Vagina (tissue), 2 donors: ENCODE measurements at regions not wholly inside any gene's neighbourhood (a gene's known extent, or its start where the extent isn't known, plus 50 kb on each side); places are given as distances from the start of the nearest gene placed in this dataset.
"Not testable (repeated sequence)": the region's sequence is repeated elsewhere in the genome, so short reads cannot be mapped to it uniquely, and the experiment has no call there.

ENCODE experiments used
- DNase-seq, 2 donors: peaks; one replicate each; pipeline ENCODE4 v3.0.0-alpha.2; 2017; ENCODE audit errors: extremely low spot score in 2 of 2
- H3K27ac ChIP-seq: fragments of 200-600 bp; sonication (generic); one replicate; pipeline ENCODE4 v1.5.1; 2019
- H3K27me3 ChIP-seq: fragments of 200-600 bp; sonication (generic); one replicate; pipeline ENCODE4 v1.5.1; 2019
- H3K36me3 ChIP-seq, 2 donors: fragments of 200-600 bp; sonication (generic); one replicate each; pipeline ENCODE4 v1.5.1; 2017 to 2019
- H3K4me1 ChIP-seq: fragments of 200-600 bp; sonication (generic); one replicate; pipeline ENCODE4 v1.5.1; 2019
- H3K4me3 ChIP-seq, 2 donors: fragments of 200-600 bp; sonication (generic); 1 replicate in 1 of 2; 2 replicates in 1 of 2; pipeline ENCODE4 v1.5.1; 2016 to 2019
- H3K9me3 ChIP-seq: fragments of 200-600 bp; sonication (generic); one replicate; pipeline ENCODE4 v1.5.1; 2019
- intact Hi-C: fragments of 100-400 bp; cut with DNase I; formaldehyde crosslinking; loops from one replicate; pipeline ENCODE4 v1.15.1; 2023

DNA sequence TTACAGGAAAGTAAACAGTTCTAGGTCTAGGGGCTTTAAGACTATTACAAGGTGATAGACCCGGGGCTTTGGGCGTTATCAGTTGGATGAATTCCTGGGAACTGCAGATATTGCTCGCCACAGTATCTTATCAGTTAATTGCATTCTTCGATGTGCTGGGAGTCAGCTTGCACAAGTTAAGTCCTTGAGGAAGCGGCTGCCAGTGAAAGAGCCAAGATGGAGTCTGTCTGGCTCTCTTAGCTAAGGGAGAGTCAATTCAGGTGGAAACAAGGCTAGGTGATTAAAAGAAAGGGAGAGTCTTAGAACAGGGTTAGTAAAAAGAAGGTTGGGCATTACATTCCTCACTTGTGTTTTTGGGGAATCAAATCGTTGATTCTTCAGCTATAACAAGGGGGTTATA is 130.6 kb upstream of the ZNF195 start:
- H3K27me3 ChIP-seq, DNase-seq, intact Hi-C loops, H3K4me1 ChIP-seq, H3K27ac ChIP-seq, H3K4me3 ChIP-seq, H3K9me3 ChIP-seq, H3K36me3 ChIP-seq: not testable (repeated sequence)

DNA sequence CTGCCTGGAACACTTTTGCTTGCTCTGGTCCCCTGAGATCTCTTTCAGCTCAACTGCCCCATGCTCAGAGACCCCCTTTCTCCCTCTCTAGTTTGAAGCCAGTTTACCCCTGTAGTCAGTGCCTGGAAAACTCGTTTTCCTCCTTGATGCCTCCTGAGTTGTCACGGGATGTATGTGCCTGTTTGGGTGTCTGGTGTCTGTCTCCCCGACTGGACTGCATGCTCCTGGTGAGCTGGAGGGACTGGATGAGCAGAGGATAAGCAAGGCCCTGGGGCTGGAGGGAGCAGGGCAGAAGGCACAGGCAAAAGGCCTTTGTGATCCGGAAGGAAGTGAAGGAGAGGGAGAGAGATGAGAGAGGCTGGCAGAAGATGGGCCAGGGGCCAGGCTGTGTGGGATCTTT is 120.3 kb upstream of the ZNF195 start:
- H3K4me1 ChIP-seq, H3K9me3 ChIP-seq, H3K36me3 ChIP-seq, H3K4me3 ChIP-seq, intact Hi-C loops, DNase-seq, H3K27ac ChIP-seq, H3K27me3 ChIP-seq: not testable (repeated sequence)

DNA sequence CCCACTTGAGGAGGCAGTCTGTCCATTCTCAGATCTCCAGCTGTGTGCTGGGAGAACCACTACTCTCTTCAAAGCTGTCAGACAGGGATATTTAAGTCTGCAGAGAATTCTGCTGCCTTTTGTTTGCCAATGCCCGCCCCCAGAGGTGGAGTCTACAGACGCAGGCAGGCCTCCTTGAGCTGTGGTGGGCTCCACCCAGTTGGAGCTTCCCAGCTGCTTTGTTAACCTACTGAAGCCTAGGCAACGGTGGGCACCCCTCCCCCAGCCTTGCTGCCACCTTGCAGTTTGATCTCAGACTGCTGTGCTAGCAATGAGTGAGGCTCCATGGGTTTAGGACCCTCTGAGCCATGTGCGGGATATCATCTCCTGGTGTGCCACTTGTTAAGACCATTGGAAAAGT is 119.4 kb upstream of the ZNF195 start:
- H3K36me3 ChIP-seq, H3K9me3 ChIP-seq, H3K4me1 ChIP-seq, H3K4me3 ChIP-seq, DNase-seq, H3K27me3 ChIP-seq, intact Hi-C loops, H3K27ac ChIP-seq: not testable (repeated sequence)

DNA sequence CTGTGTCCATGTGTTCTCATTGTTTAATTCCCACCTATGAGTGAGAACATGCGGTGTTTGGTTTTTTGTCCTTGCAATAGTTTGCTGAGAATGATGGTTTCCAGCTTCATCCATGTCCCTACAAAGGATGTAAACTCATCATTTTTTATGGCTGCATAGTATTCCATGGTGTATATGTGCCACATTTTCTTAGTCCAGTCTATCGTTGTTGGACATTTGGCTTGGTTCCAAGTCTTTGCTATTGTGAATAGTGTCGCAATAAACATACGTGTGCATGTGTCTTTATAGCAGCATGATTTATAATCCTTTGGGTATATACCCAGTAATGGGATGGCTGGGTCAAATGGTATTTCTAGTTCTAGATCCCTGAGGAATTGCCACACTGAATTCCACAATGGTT is 114.2 kb upstream of the ZNF195 start:
- H3K4me3 ChIP-seq, H3K4me1 ChIP-seq, H3K36me3 ChIP-seq, DNase-seq, H3K27me3 ChIP-seq, H3K9me3 ChIP-seq, intact Hi-C loops, H3K27ac ChIP-seq: not testable (repeated sequence)

DNA sequence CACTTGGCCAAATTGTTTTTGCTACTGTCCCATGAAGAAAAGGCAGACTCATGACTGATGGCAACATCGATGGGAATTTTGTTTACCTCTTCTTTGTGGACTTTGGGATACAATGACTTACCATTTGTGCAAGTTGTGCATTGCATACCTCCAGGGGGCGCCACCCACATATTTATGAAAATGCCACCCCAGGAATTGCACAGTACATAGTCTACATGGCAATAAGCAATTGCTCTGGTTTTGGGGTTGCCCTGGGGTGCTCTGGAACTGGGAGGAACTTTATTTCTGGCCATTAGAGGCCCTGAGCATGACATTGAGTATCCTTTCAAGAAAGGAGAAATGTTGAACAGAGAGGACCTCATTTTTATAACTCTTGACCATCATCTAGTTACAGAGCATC is 109.1 kb upstream of the ZNF195 start:
- H3K36me3 ChIP-seq, H3K9me3 ChIP-seq, H3K27ac ChIP-seq, H3K4me3 ChIP-seq, H3K27me3 ChIP-seq, H3K4me1 ChIP-seq, DNase-seq, intact Hi-C loops: not testable (repeated sequence)

DNA sequence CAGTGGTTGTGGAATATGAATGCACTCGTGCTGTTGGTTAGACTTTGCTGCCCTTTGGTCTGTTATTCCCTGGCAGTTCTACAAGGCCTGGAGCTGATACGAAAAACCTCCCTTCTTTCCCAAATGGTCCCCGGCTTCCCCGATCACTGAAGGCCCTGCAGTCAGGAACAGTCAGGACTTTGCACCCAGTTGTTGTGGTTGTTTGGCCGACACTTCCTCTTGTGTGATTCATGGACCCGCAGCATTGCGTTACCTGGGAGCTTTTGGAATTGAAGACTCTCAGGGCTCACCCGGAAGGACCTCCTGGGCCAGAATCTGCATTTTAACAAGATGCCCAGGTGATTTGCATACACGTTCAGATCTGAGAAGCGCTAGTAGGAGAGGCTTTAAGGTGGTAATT is 106.8 kb upstream of the ZNF195 start:
- intact Hi-C loops, H3K4me3 ChIP-seq, H3K4me1 ChIP-seq, H3K27ac ChIP-seq, H3K27me3 ChIP-seq, H3K9me3 ChIP-seq, DNase-seq, H3K36me3 ChIP-seq: not testable (repeated sequence)

DNA sequence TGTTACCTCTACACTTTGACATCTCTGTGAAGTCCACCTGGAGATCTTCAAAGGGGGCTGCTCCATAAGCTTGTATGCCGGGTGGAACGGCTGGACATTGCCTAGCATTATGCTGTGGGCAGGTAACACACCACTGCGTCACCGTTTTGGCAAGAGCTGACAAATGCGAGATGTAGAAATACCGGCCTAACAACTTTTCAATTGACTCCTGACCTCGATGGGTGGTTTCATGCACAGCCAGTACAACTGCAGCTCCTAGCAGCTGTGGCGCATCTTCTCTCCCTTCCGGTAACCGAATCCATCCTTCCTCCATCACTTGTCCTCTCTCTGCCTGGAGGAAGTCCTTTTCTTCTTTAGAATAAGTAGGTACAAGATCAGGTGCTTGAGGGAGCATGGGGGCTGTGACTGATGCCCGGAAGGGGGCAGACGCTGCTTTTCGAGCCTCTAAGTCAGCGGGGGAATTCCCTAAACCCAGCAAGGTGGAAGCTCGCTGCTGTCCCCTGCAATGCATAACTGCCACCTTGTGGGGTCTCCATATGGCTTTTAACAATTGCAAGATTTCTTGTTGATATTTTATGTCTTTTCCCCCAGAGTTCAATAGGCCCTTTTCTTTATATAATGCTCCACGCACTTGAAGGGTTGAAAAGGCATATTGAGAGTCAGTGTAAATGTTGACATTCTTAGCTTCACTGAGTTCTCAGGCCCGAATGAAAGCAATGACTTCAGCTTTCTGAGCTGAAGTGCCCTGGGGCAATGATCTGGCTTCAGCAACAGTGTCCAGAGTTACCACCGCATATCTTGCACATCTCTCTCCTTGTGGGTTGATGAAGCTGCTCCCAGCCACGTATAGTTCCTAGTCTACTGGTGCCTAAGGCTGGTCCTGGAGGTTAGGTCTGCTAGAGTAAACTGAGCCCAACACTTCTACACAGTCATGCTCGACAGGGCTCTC is 98.3 kb upstream of the ZNF195 start:
- H3K36me3 ChIP-seq, intact Hi-C loops, H3K27me3 ChIP-seq, H3K4me1 ChIP-seq, H3K9me3 ChIP-seq, DNase-seq: not testable (repeated sequence)
- Histone ChIP-seq H3K27ac (peak overlapping the region; percentile 48), H3K4me3 (peak overlapping the region in 1 of 2 donors; percentile 15)

DNA sequence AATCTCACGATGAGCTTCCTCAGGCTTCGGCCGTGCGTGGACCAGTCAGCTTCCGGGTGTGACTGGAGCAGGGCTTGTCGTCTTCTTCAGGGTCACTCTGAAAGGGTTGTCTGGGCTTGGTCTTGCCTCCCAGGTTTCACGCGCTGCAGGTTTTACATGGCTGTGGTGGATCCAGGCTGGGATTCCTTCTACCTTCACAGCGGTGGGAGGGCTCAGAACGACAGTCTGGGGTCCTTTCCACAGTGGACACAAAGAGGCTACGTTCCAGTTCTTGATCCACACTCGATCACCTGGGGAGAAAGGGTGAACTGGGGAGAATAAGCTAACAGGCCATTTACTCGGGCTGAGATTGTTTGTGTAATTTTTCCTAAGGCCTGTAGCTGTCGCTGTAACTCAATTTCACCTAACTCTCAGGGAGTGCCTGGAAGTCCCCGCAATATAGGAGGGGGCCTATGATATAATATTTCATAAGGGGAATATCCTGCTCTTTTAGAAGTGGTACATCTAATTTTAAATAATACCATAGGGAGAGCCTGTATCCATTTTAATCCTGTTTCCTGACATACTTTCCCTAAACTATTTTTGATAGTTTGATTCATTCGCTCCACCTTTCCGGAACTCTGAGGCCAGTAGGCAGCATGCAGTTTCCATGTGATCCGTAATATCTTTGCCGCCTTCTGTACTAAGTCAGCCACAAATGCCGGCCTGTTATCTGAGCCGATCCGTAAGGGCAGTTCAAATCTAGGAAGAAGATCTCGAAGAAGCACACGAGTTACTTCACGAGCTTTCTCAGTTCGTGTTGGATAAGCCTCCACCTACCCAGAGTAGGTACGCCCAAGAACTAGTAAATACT is 97.4 kb upstream of the ZNF195 start:
- peak overlapping the region; percentile 48 for H3K27ac ChIP-seq
- H3K36me3 ChIP-seq, H3K4me1 ChIP-seq, intact Hi-C loops, DNase-seq, H3K9me3 ChIP-seq, H3K27me3 ChIP-seq: not testable (repeated sequence)
- H3K4me3 ChIP-seq = peak overlapping the region in 1 of 2 donors; percentile 15

DNA sequence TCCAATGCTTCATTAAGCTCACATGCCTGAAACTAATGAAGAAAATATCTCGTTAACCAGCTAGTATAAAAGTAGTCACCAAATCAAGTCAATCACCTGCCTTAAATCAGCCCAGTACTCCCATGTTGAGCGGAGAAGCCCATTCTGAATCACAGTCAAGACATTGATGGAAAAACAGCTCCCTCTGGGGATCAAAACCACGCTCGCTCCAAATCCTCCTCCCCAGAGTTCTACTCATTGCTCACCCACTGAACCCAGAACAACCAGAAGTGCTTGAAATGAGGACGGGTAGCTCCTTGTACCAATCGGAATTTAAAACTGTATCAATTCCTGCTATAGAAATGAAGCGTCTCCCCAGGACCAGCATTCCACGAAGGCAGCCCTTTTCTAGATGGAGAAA is 90.0 kb upstream of the ZNF195 start:
- H3K36me3 ChIP-seq, H3K4me1 ChIP-seq, H3K27ac ChIP-seq, H3K4me3 ChIP-seq, DNase-seq, H3K9me3 ChIP-seq, intact Hi-C loops, H3K27me3 ChIP-seq: not testable (repeated sequence)

DNA sequence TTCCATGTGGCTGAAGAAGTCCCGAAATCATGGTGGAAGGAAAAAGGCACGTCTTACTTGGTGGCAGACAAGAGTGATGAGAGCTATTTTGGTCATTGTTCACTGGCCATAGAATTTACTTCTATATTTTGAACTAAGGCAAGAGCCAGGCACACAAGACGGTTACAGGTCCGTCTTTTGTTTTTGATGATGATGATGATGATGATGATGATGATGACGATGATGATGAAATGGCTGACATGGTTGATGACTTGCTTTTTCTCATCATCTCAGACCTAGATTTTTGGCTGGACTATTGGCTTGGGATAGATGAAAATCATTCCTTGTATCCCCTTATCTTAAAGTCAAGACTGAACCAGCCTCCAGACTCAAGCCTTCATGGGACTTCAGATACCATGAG is 88.7 kb upstream of the ZNF195 start:
- H3K36me3 ChIP-seq, H3K9me3 ChIP-seq, intact Hi-C loops, H3K4me3 ChIP-seq, DNase-seq, H3K27me3 ChIP-seq, H3K4me1 ChIP-seq, H3K27ac ChIP-seq: not testable (repeated sequence)

DNA sequence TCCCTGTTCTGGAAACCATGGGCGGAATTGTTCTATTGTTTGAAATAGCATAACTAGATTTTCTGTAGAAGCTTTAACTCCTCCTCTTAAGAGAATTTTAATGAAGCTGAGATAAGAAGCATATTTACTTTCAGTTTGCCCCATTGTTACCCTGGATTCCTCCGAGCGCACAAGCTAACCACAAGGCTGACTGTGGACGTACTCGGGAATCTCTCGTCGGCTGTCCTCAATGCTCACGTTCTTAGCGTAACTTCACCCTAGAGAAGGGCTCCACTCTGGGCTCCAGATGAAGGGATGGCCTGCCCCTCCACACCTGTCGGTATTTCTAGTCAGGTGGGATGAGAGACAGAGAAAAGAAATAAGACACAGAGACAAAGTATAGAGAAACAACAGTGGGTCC is 76.7 kb upstream of the ZNF195 start:
- H3K9me3 ChIP-seq, H3K27me3 ChIP-seq, H3K36me3 ChIP-seq, H3K27ac ChIP-seq, DNase-seq, intact Hi-C loops, H3K4me1 ChIP-seq, H3K4me3 ChIP-seq: not testable (repeated sequence)
